HepG2 (cell line): ENCODE measurements at regions not wholly inside any gene's neighbourhood (a gene's known extent, or its start where the extent isn't known, plus 50 kb on each side); places are given as distances from the start of the nearest gene placed in this dataset.

ENCODE experiments used
- ATAC-seq: fragments of 200-7000 bp; cut with Tn5 transposase; 3 replicates; pipeline ENCODE4 v1.9.1; 2020; ENCODE audit warnings: mild to moderate bottlenecking, moderate library complexity
- BruUV-seq: library from RNA; stranded (reverse); fragments of 400-500 nt; replicated peaks from 2 replicates; lab custom pipeline; 2021; lab: Mats Ljungman, UMichigan
- CTCF ChIA-PET: fragments of 300-600 bp; formaldehyde crosslinking; extraction: SDS; loops from one replicate; lab custom pipeline; 2021; ENCODE audit warnings: low total read pairs, inconsistent platforms, low intra/inter-chr PET ratio; lab: Yijun Ruan, JAX
- POLR2A ChIA-PET: fragments of 350-600 bp; sonication (Branson Sonifier 250); formaldehyde crosslinking; loops from one replicate; lab custom pipeline; 2020; ENCODE audit warnings: antibody characterized with exemption, inconsistent platforms; lab: Yijun Ruan, JAX
- DNase-seq: peaks from one replicate; pipeline ENCODE4 v3.0.0-alpha.2; 2015; ENCODE audit warnings: low spot score
- FAIRE-seq: peaks from 3 replicates; lab custom pipeline; 2011; peaks lifted over from hg19 to GRCh38; lab: Jason Lieb, UNC
- H2AFZ ChIP-seq: one replicate; pipeline ENCODE4 v1.6.1; 2011; ENCODE audit warnings: low read length, inconsistent platforms
- H3K27ac ChIP-seq: fragments of 300-600 bp; 3 replicates; pipeline ENCODE4 v1.8.0; 2011; ENCODE audit warnings: mixed run types, mild to moderate bottlenecking, mixed read lengths, low read length, inconsistent platforms; ENCODE audit not compliant: insufficient read depth; ENCODE audit errors: extremely low read length
- H3K27me3 ChIP-seq, 2 experiments: fragments of 200-600 bp in 1 of 2; 2 replicates in 1 of 2; 3 replicates in 1 of 2; pipeline versions ENCODE4 v1.6.0 to v1.8.0; 2011; ENCODE audit warnings: low read length in 2 of 2, mild to moderate bottlenecking in 2 of 2, moderate library complexity in 2 of 2, inconsistent platforms in 1 of 2; ENCODE audit not compliant: insufficient read depth in 2 of 2, control insufficient read depth in 1 of 2
- H3K36me3 ChIP-seq, 2 experiments: fragments of 200-600 bp in 1 of 2; replicated peaks in 1 of 2; 2 replicates in 1 of 2; 3 replicates in 1 of 2; pipeline versions ENCODE4 v1.5.1 to v1.8.0; 2011; ENCODE audit warnings: low read length in 2 of 2, inconsistent platforms in 1 of 2; ENCODE audit not compliant: insufficient read depth in 2 of 2, control insufficient read depth in 1 of 2
- H3K4me1 ChIP-seq: 2 replicates; pipeline ENCODE4 v1.5.1; 2012; ENCODE audit warnings: low read length, inconsistent platforms; ENCODE audit not compliant: insufficient read depth
- H3K4me2 ChIP-seq: 2 replicates; pipeline ENCODE4 v1.6.0; 2011; ENCODE audit warnings: low read depth, low read length, inconsistent platforms
- H3K4me3 ChIP-seq, 3 experiments: fragments of 200-600 bp in 1 of 3; sonication (generic), shearing (Covaris generic) in 1 of 3; replicated peaks in 1 of 3; 2 replicates each; pipeline ENCODE4 v1.5.1; 2011 to 2016; ENCODE audit warnings: low read length in 3 of 3, inconsistent platforms in 2 of 3, low read depth in 2 of 3, mild to moderate bottlenecking in 2 of 3, control low read depth in 1 of 3, mixed read lengths in 1 of 3; ENCODE audit not compliant: insufficient read depth in 1 of 3
- H3K79me2 ChIP-seq: one replicate; pipeline ENCODE4 v1.6.1; 2011; ENCODE audit warnings: low read length, inconsistent platforms; ENCODE audit not compliant: insufficient read depth
- H3K9ac ChIP-seq: 2 replicates; pipeline ENCODE4 v1.6.0; 2011; ENCODE audit warnings: mild to moderate bottlenecking, low read depth, low read length, inconsistent platforms; ENCODE audit not compliant: insufficient read depth
- H3K9me3 ChIP-seq: 2 replicates; pipeline ENCODE4 v1.5.1; 2012; ENCODE audit warnings: mild to moderate bottlenecking, low read length
- H4K20me1 ChIP-seq: 2 replicates; pipeline ENCODE4 v1.6.0; 2011; ENCODE audit warnings: inconsistent platforms, mild to moderate bottlenecking, low read length, moderate library complexity; ENCODE audit not compliant: insufficient read depth
- TCF7 ChIP-seq: sonication (generic); IDR thresholded peaks from 2 replicates; pipeline ENCODE4 v1.6.1; 2016; ENCODE audit warnings: antibody characterized with exemption, low read depth
- ZBTB7B ChIP-seq: sonication (generic); formaldehyde crosslinking; IDR thresholded peaks from 2 replicates; pipeline ENCODE4 v1.4.0; 2020; ENCODE audit warnings: missing genetic modification reagents
- ZNF337 ChIP-seq: sonication (generic); formaldehyde crosslinking; IDR thresholded peaks from 2 replicates; pipeline ENCODE4 v1.5.1; 2020; ENCODE audit warnings: missing genetic modification reagents, low read depth, mild to moderate bottlenecking, borderline replicate concordance
- ZNF567 ChIP-seq: sonication (generic); formaldehyde crosslinking; IDR thresholded peaks from 2 replicates; pipeline ENCODE4 v1.8.1; 2023; ENCODE audit warnings: mild to moderate bottlenecking, missing genetic modification reagents, borderline replicate concordance
- ZNF644 ChIP-seq: IDR thresholded peaks from 2 replicates; pipeline ENCODE4 v1.6.1; 2016; ENCODE audit warnings: low read depth
- WGBS: methylation state at CpG from one replicate; pipeline ENCODE4 v1.1.6; 2017; ENCODE audit warnings: low lambda C conversion rate; 5-methylcytosine and 5-hydroxymethylcytosine counted together
- in situ Hi-C: cut with HindIII; loops from 2 replicates; pipeline ENCODE4 v1.10.0; 2017; ENCODE audit warnings: low pct_unique_long_range_greater_than_20kb; ENCODE audit not compliant: extremely low pct_ligation_motif_present
- intact Hi-C: fragments of 100-400 bp; cut with micrococcal nuclease; formaldehyde crosslinking; loops from one replicate; pipeline ENCODE4 v1.10.0; 2022; ENCODE audit not compliant: unreplicated experiment
- TF ChIP-seq, protein P1 (sequence below), 2 experiments: IDR thresholded peaks; 2 replicates each; pipeline ENCODE4 v1.6.1; 2011 to 2012; ENCODE audit warnings: low read length in 2 of 2, borderline replicate concordance in 1 of 2, low read depth in 1 of 2, mild to moderate bottlenecking in 1 of 2, moderate library complexity in 1 of 2
- TF ChIP-seq, protein P2 (sequence below): sonication (generic); formaldehyde crosslinking; IDR thresholded peaks from 2 replicates; pipeline ENCODE4 v1.5.1; 2020; ENCODE audit warnings: mild to moderate bottlenecking, missing genetic modification reagents, borderline replicate concordance
- TF ChIP-seq, protein P3 (sequence below): sonication (generic); formaldehyde crosslinking; conservative IDR thresholded peaks from 2 replicates; pipeline ENCODE4 v1.8.0; 2022; ENCODE audit warnings: mild to moderate bottlenecking, moderate library complexity, missing genetic modification reagents

DNA sequence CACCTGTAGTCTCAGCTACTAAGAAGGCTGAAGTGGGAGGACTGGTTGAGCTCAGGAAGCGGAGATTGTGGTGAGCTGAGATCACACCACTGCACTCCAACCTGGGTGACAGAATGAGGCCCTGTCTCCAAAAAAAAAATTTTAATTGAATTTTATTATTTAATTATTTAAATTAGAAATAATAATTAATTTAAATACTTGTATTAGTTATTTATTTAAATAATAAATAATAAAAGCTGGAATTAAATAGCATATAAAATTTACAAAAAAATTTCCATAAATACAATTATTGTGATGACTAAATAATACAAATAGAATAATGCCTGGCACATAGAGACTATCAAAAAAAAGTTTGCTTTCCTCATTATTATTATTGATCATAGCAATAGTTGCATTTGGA lies 371.5 kb downstream of the KCNA4 start:
- BruUV-seq: no TSS peak
- H3K9ac ChIP-seq: no peak overlapping the region
- ChIA-PET CTCF (no interaction called here), POLR2A (no interaction called here)
- WGBS: 4% methylated on average over 1 of the region's 1 CpG
- FAIRE-seq (no peak), ATAC-seq (no peak), DNase-seq (no peak)
- H3K27me3 ChIP-seq: no peaks in the 10 kb centered on the region
- H3K4me3 ChIP-seq: no peak overlapping the region
- H3K9me3 ChIP-seq: peaks cover 27% of the 10 kb centered on the region
- no peaks in the 10 kb centered on the region for H4K20me1 ChIP-seq
- H3K4me1 ChIP-seq: no peaks in the 10 kb centered on the region
- no peaks in the 10 kb centered on the region for H3K79me2 ChIP-seq
- no peak overlapping the region for H3K27ac ChIP-seq
- intact Hi-C loops: no loop called here
- no peaks in the 10 kb centered on the region for H3K36me3 ChIP-seq
- in situ Hi-C loops: no loop called here
- TF ChIP-seq, protein P1, sequence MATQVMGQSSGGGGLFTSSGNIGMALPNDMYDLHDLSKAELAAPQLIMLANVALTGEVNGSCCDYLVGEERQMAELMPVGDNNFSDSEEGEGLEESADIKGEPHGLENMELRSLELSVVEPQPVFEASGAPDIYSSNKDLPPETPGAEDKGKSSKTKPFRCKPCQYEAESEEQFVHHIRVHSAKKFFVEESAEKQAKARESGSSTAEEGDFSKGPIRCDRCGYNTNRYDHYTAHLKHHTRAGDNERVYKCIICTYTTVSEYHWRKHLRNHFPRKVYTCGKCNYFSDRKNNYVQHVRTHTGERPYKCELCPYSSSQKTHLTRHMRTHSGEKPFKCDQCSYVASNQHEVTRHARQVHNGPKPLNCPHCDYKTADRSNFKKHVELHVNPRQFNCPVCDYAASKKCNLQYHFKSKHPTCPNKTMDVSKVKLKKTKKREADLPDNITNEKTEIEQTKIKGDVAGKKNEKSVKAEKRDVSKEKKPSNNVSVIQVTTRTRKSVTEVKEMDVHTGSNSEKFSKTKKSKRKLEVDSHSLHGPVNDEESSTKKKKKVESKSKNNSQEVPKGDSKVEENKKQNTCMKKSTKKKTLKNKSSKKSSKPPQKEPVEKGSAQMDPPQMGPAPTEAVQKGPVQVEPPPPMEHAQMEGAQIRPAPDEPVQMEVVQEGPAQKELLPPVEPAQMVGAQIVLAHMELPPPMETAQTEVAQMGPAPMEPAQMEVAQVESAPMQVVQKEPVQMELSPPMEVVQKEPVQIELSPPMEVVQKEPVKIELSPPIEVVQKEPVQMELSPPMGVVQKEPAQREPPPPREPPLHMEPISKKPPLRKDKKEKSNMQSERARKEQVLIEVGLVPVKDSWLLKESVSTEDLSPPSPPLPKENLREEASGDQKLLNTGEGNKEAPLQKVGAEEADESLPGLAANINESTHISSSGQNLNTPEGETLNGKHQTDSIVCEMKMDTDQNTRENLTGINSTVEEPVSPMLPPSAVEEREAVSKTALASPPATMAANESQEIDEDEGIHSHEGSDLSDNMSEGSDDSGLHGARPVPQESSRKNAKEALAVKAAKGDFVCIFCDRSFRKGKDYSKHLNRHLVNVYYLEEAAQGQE (IDR thresholded peaks at IDR 0.05; ENCODE audit: borderline replicate concordance in 1 of 2, low read depth in 1 of 2, low read length in 2 of 2): no peak
- TF ChIP-seq, protein P2, sequence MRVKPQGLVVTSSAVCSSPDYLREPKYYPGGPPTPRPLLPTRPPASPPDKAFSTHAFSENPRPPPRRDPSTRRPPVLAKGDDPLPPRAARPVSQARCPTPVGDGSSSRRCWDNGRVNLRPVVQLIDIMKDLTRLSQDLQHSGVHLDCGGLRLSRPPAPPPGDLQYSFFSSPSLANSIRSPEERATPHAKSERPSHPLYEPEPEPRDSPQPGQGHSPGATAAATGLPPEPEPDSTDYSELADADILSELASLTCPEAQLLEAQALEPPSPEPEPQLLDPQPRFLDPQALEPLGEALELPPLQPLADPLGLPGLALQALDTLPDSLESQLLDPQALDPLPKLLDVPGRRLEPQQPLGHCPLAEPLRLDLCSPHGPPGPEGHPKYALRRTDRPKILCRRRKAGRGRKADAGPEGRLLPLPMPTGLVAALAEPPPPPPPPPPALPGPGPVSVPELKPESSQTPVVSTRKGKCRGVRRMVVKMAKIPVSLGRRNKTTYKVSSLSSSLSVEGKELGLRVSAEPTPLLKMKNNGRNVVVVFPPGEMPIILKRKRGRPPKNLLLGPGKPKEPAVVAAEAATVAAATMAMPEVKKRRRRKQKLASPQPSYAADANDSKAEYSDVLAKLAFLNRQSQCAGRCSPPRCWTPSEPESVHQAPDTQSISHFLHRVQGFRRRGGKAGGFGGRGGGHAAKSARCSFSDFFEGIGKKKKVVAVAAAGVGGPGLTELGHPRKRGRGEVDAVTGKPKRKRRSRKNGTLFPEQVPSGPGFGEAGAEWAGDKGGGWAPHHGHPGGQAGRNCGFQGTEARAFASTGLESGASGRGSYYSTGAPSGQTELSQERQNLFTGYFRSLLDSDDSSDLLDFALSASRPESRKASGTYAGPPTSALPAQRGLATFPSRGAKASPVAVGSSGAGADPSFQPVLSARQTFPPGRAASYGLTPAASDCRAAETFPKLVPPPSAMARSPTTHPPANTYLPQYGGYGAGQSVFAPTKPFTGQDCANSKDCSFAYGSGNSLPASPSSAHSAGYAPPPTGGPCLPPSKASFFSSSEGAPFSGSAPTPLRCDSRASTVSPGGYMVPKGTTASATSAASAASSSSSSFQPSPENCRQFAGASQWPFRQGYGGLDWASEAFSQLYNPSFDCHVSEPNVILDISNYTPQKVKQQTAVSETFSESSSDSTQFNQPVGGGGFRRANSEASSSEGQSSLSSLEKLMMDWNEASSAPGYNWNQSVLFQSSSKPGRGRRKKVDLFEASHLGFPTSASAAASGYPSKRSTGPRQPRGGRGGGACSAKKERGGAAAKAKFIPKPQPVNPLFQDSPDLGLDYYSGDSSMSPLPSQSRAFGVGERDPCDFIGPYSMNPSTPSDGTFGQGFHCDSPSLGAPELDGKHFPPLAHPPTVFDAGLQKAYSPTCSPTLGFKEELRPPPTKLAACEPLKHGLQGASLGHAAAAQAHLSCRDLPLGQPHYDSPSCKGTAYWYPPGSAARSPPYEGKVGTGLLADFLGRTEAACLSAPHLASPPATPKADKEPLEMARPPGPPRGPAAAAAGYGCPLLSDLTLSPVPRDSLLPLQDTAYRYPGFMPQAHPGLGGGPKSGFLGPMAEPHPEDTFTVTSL (CRISPR knock-in tag): no peak
- TF ChIP-seq ZNF644 (CRISPR knock-in tag) (no peak), ZNF567 (CRISPR knock-in tag) (no peak), ZNF337 (no peak), ZBTB7B (CRISPR knock-in tag) (no peak), TCF7 (no peak)
- TF ChIP-seq, protein P3, sequence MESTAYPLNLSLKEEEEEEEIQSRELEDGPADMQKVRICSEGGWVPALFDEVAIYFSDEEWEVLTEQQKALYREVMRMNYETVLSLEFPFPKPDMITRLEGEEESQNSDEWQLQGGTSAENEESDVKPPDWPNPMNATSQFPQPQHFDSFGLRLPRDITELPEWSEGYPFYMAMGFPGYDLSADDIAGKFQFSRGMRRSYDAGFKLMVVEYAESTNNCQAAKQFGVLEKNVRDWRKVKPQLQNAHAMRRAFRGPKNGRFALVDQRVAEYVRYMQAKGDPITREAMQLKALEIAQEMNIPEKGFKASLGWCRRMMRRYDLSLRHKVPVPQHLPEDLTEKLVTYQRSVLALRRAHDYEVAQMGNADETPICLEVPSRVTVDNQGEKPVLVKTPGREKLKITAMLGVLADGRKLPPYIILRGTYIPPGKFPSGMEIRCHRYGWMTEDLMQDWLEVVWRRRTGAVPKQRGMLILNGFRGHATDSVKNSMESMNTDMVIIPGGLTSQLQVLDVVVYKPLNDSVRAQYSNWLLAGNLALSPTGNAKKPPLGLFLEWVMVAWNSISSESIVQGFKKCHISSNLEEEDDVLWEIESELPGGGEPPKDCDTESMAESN: no peak
- no peak overlapping the region for H3K4me2 ChIP-seq
- H2AFZ ChIP-seq: no peak overlapping the region
